Right atrium auricular region (tissue), 2 donors: ENCODE measurements at regions not wholly inside any gene's neighbourhood (a gene's known extent, or its start where the extent isn't known, plus 50 kb on each side); places are given as distances from the start of the nearest gene placed in this dataset.

ENCODE experiments used
- DNase-seq: peaks from one replicate; pipeline ENCODE4 v3.0.0-alpha.2; 2019; ENCODE audit warnings: low spot score
- H3K27ac ChIP-seq, 2 donors: fragments of 200-600 bp; sonication (generic); 1 replicate in 1 of 2; 2 replicates in 1 of 2; pipeline ENCODE4 v1.5.1; 2016 to 2019
- H3K27me3 ChIP-seq, 2 donors: fragments of 200-600 bp; sonication (generic); one replicate each; pipeline versions ENCODE4 v1.5.1 to v1.6.0; 2017 to 2019
- H3K36me3 ChIP-seq: fragments of 200-600 bp; sonication (generic); one replicate; pipeline ENCODE4 v1.5.1; 2016
- H3K4me1 ChIP-seq, 2 donors: fragments of 200-600 bp; sonication (generic); one replicate each; pipeline versions ENCODE4 v1.5.1 to v1.6.0; 2017 to 2019
- H3K4me3 ChIP-seq, 2 donors: fragments of 200-600 bp; sonication (generic); 1 replicate in 1 of 2; 2 replicates in 1 of 2; pipeline ENCODE4 v1.5.1; 2017 to 2019; ENCODE audit warnings: mild to moderate bottlenecking in 1 of 2, moderate library complexity in 1 of 2
- H3K9me3 ChIP-seq, 2 donors: fragments of 200-600 bp; sonication (generic); one replicate each; pipeline ENCODE4 v1.5.1; 2019
- CTCF ChIP-seq, 2 donors: fragments of 200-600 bp; sonication (generic); IDR thresholded peaks; one replicate each; pipeline ENCODE4 v1.5.1; 2019; ENCODE audit warnings: antibody characterized with exemption in 2 of 2

GRCh38 chr1:96416111-96416595, 305.4 kb upstream of the PTBP2 start:
- Histone ChIP-seq H3K4me3 (no peak overlapping the region), H3K9me3 (no peaks in the 10 kb centered on the region), H3K27ac (peak overlapping the region; percentile 57 to 75), H3K36me3 (no peaks in the 10 kb centered on the region), H3K4me1 (peaks cover 0 to 12% of the 10 kb centered on the region in 2 donors), H3K27me3 (no peaks in the 10 kb centered on the region)
- peak; percentile 77 for DNase-seq
- TF ChIP-seq CTCF (IDR thresholded peaks at IDR 0.05) = no peak

GRCh38 chr1:96416701-96417444, 304.7 kb upstream of the PTBP2 start:
- TF ChIP-seq CTCF (IDR thresholded peaks at IDR 0.05) = no peak
- Histone ChIP-seq H3K9me3 (no peaks in the 10 kb centered on the region), H3K4me1 (peaks cover 0 to 12% of the 10 kb centered on the region in 2 donors), H3K36me3 (no peaks in the 10 kb centered on the region), H3K4me3 (no peak overlapping the region), H3K27me3 (no peaks in the 10 kb centered on the region), H3K27ac (peak overlapping the region; percentile 57 to 75)
- no peak for DNase-seq

- H3K4me3 ChIP-seq = no peak overlapping the region
- no peak overlapping the region for H3K27ac ChIP-seq
- no peaks in the 10 kb centered on the region for H3K36me3 ChIP-seq
- H3K27me3 ChIP-seq = no peaks in the 10 kb centered on the region
- peaks cover 0 to 12% of the 10 kb centered on the region in 2 donors for H3K4me1 ChIP-seq
- no peak for TF ChIP-seq CTCF (IDR thresholded peaks at IDR 0.05)
- no peak for DNase-seq
- no peaks in the 10 kb centered on the region for H3K9me3 ChIP-seq
Observed at GRCh38 chr1:96418969-96419368, 302.6 kb upstream of the PTBP2 start.

GRCh38 chr1:96424877-96425276, 296.7 kb upstream of the PTBP2 start:
- Histone ChIP-seq H3K27ac (no peak overlapping the region), H3K4me1 (no peaks in the 10 kb centered on the region), H3K9me3 (no peaks in the 10 kb centered on the region), H3K36me3 (no peaks in the 10 kb centered on the region), H3K27me3 (no peaks in the 10 kb centered on the region), H3K4me3 (no peak overlapping the region)
- DNase-seq = no peak
- no peak for TF ChIP-seq CTCF (IDR thresholded peaks at IDR 0.05)

- no peak for TF ChIP-seq CTCF (IDR thresholded peaks at IDR 0.05)
- Histone ChIP-seq H3K4me1 (no peaks in the 10 kb centered on the region), H3K4me3 (no peak overlapping the region), H3K27me3 (no peaks in the 10 kb centered on the region), H3K9me3 (no peaks in the 10 kb centered on the region), H3K27ac (no peak overlapping the region), H3K36me3 (no peaks in the 10 kb centered on the region)
- no peak for DNase-seq
Observed at GRCh38 chr1:96425382-96426129, 296.0 kb upstream of the PTBP2 start.
